Liver (tissue), 3 donors: ENCODE measurements at regions not wholly inside any gene's neighbourhood (a gene's known extent, or its start where the extent isn't known, plus 50 kb on each side); places are given as distances from the start of the nearest gene placed in this dataset.

Experiments used
- GABPA ChIP-seq, 2 donors: IDR thresholded peaks in 1 of 2; conservative IDR thresholded peaks in 1 of 2; 2 replicates each; pipeline ENCODE4 v1.6.1; 2016; ENCODE audit warnings: antibody characterized with exemption in 2 of 2, mild to moderate bottlenecking in 1 of 2, moderate library complexity in 1 of 2
- HNF4G ChIP-seq: IDR thresholded peaks from 2 replicates; pipeline ENCODE4 v1.6.1; 2016; ENCODE audit warnings: antibody characterized with exemption
- RAD21 ChIP-seq, 2 donors: IDR thresholded peaks; 2 replicates each; pipeline ENCODE4 v1.6.1; 2016; ENCODE audit warnings: antibody characterized with exemption in 2 of 2, mild to moderate bottlenecking in 2 of 2
- SP1 ChIP-seq: IDR thresholded peaks from 2 replicates; pipeline ENCODE4 v1.6.1; 2018; ENCODE audit warnings: antibody characterized with exemption, mild to moderate bottlenecking
- TAF1 ChIP-seq: conservative IDR thresholded peaks from 2 replicates; pipeline ENCODE4 v1.6.1; 2016; ENCODE audit warnings: antibody characterized with exemption, mild to moderate bottlenecking
- YY1 ChIP-seq: IDR thresholded peaks from 2 replicates; pipeline ENCODE4 v1.6.1; 2016; ENCODE audit warnings: antibody characterized with exemption, mild to moderate bottlenecking
- TF ChIP-seq, protein P1 (sequence below): fragments of 150-350 bp; IDR thresholded peaks from 2 replicates; pipeline ENCODE4 v1.5.1; 2017; ENCODE audit warnings: improper control_type of control experiment, low read depth, low read length; ENCODE audit not compliant: missing input control
- TF ChIP-seq, protein P2 (sequence below): IDR thresholded peaks from 2 replicates; pipeline ENCODE4 v1.6.1; 2016; ENCODE audit warnings: antibody characterized with exemption
- TF ChIP-seq, protein P3 (sequence below): IDR thresholded peaks from 2 replicates; pipeline ENCODE4 v1.6.1; 2016; ENCODE audit warnings: antibody characterized with exemption, mild to moderate bottlenecking
- TF ChIP-seq, protein P4 (sequence below): IDR thresholded peaks from 2 replicates; pipeline ENCODE4 v1.6.1; 2016; ENCODE audit warnings: antibody characterized with exemption
- TF ChIP-seq, protein P5 (sequence below): IDR thresholded peaks from 2 replicates; pipeline ENCODE4 v1.6.1; 2016; ENCODE audit warnings: antibody characterized with exemption
- donor health status: healthy.
- donor health status: healthy.

DNA sequence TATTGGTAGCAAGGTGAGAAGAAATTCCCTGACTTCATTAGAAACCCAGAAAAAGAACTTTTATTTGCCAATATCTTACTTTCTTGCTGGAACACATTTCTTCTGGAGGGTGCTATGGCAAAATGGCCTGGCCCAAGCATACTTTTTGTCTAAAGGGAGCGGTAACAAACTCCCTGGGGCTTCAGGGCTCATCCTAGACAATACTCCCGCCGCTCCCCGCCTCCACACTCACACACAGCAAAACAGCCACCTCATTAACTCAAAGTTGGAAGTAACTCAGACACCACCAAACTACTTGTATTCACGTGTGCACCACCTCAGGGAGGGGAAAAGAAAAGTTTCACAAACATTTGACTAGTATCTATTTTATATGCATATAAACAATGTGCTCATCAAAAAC lies 75.7 kb downstream of the IGSF1 start:
- TF ChIP-seq, protein P1, sequence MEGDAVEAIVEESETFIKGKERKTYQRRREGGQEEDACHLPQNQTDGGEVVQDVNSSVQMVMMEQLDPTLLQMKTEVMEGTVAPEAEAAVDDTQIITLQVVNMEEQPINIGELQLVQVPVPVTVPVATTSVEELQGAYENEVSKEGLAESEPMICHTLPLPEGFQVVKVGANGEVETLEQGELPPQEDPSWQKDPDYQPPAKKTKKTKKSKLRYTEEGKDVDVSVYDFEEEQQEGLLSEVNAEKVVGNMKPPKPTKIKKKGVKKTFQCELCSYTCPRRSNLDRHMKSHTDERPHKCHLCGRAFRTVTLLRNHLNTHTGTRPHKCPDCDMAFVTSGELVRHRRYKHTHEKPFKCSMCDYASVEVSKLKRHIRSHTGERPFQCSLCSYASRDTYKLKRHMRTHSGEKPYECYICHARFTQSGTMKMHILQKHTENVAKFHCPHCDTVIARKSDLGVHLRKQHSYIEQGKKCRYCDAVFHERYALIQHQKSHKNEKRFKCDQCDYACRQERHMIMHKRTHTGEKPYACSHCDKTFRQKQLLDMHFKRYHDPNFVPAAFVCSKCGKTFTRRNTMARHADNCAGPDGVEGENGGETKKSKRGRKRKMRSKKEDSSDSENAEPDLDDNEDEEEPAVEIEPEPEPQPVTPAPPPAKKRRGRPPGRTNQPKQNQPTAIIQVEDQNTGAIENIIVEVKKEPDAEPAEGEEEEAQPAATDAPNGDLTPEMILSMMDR: no peak
- TF ChIP-seq, protein P2, sequence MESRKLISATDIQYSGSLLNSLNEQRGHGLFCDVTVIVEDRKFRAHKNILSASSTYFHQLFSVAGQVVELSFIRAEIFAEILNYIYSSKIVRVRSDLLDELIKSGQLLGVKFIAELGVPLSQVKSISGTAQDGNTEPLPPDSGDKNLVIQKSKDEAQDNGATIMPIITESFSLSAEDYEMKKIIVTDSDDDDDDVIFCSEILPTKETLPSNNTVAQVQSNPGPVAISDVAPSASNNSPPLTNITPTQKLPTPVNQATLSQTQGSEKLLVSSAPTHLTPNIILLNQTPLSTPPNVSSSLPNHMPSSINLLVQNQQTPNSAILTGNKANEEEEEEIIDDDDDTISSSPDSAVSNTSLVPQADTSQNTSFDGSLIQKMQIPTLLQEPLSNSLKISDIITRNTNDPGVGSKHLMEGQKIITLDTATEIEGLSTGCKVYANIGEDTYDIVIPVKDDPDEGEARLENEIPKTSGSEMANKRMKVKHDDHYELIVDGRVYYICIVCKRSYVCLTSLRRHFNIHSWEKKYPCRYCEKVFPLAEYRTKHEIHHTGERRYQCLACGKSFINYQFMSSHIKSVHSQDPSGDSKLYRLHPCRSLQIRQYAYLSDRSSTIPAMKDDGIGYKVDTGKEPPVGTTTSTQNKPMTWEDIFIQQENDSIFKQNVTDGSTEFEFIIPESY: no peak
- TF ChIP-seq SP1: no peak
- no peak for TF ChIP-seq GABPA (IDR thresholded peaks at IDR 0.05 in 1 of 2, conservative IDR thresholded peaks at IDR 0.05 in 1 of 2)
- TF ChIP-seq, protein P3, sequence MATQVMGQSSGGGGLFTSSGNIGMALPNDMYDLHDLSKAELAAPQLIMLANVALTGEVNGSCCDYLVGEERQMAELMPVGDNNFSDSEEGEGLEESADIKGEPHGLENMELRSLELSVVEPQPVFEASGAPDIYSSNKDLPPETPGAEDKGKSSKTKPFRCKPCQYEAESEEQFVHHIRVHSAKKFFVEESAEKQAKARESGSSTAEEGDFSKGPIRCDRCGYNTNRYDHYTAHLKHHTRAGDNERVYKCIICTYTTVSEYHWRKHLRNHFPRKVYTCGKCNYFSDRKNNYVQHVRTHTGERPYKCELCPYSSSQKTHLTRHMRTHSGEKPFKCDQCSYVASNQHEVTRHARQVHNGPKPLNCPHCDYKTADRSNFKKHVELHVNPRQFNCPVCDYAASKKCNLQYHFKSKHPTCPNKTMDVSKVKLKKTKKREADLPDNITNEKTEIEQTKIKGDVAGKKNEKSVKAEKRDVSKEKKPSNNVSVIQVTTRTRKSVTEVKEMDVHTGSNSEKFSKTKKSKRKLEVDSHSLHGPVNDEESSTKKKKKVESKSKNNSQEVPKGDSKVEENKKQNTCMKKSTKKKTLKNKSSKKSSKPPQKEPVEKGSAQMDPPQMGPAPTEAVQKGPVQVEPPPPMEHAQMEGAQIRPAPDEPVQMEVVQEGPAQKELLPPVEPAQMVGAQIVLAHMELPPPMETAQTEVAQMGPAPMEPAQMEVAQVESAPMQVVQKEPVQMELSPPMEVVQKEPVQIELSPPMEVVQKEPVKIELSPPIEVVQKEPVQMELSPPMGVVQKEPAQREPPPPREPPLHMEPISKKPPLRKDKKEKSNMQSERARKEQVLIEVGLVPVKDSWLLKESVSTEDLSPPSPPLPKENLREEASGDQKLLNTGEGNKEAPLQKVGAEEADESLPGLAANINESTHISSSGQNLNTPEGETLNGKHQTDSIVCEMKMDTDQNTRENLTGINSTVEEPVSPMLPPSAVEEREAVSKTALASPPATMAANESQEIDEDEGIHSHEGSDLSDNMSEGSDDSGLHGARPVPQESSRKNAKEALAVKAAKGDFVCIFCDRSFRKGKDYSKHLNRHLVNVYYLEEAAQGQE: no peak
- no peak for TF ChIP-seq YY1
- no peak for TF ChIP-seq HNF4G
- TF ChIP-seq RAD21 (IDR thresholded peaks at IDR 0.05): no peak
- TF ChIP-seq, protein P4, sequence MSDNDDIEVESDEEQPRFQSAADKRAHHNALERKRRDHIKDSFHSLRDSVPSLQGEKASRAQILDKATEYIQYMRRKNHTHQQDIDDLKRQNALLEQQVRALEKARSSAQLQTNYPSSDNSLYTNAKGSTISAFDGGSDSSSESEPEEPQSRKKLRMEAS: no peak
- TF ChIP-seq TAF1: no peak
- TF ChIP-seq, protein P5, sequence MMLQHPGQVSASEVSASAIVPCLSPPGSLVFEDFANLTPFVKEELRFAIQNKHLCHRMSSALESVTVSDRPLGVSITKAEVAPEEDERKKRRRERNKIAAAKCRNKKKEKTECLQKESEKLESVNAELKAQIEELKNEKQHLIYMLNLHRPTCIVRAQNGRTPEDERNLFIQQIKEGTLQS: no peak
